ENCODE measurements at regions not wholly inside any gene's neighbourhood (a gene's known extent, or its start where the extent isn't known, plus 50 kb on each side); places are given as distances from the start of the nearest gene placed in this dataset.

DNA sequence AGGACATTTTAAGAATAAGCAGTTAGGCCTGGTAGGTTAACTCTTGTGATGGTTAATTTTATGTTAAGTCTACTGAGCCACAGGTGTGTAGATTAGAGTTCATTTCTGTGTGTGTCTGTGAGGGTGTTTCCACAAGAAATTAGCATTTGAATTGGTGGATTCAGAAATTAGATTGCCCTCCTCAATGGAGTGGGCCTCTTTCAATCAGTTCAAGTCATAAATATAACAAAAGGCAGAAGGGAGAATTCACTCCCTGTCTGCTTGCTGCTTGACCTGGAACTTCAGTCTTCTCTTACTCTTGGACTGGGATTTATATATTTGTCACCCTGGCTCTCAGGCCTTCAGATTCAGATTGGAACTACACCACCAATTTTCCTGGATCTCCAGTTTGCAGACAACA, 55.3 kb upstream of the POM121L12 start:
- H3K27me3 Mint-ChIP-seq, result no peaks in the 10 kb centered on the region
- no peak overlapping the region for H3K27ac Mint-ChIP-seq
- no peak overlapping the region for H3K4me3 Mint-ChIP-seq
- DNase-seq, result no peak
- H3K36me3 Mint-ChIP-seq (ENCODE audit: insufficient read depth), result no peaks in the 10 kb centered on the region
- H3K4me1 Mint-ChIP-seq (ENCODE audit: low read depth in 2 of 2), result no peaks in the 10 kb centered on the region
- no peak for ATAC-seq (replicated peaks)
- peaks cover 8 to 17% of the 10 kb centered on the region in 2 donors for H3K9me3 Mint-ChIP-seq

DNA sequence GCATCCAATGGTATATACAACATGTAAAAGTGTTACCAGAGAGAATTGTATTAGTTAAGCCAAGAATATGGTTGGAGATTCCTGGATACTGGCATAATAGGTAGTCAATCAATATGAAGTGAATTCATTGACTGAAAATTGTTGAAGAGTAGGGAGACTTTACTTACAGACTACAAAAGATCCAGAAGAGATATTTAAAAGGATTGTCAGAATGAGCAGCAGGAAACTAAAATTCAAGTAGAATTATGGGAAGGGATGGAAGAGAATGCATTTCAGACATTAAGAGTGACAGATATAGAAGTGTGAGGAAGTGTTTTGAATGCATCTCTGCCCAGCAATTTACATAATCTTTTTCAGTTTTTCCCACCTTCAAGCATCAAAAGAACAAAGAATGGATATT, 62.3 kb upstream of the POM121L12 start:
- no peaks in the 10 kb centered on the region for H3K36me3 Mint-ChIP-seq (ENCODE audit: insufficient read depth)
- DNase-seq (no peak), ATAC-seq (replicated peaks) (no peak)
- no peaks in the 10 kb centered on the region for H3K4me1 Mint-ChIP-seq (ENCODE audit: low read depth in 2 of 2)
- H3K27ac Mint-ChIP-seq, result no peak overlapping the region
- no peak overlapping the region for H3K4me3 Mint-ChIP-seq
- no peaks in the 10 kb centered on the region for H3K27me3 Mint-ChIP-seq
- H3K9me3 Mint-ChIP-seq, result peaks cover 11 to 18% of the 10 kb centered on the region in 2 donors

DNA sequence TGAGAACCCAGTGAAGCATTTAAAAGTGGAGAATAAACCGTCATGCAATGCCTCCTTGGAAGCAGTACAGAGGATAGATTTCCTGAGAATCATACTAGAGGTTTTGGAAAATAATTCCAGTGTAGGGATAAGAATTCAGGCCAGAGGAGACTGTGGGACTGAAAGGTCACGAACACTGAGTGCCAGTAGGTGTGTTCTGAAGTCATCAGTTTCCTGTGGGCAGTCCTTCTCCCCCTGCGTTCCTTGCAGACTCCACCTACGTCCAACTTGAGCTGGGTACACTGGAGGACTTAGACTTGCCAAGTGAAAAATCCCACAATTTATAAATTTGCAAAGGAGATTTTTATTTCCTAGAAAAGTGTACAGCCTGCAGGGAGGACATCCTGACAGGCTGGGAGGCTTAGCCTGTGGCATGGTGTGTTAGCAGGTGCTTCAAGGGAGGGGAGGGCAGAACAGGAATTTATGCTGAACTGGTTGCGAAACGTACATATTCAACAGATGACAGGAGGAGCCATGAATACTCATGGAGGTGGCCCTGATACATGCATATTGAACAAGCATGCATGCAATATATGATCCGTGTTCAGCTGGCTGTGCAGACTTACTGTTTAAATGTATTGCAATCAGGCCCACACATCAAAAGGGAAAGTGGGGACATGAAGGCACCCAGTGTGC, 72.9 kb upstream of the POM121L12 start:
- Mint-ChIP-seq H3K9me3 (peaks cover 17 to 34% of the 10 kb centered on the region in 2 donors), H3K27me3 (no peaks in the 10 kb centered on the region), H3K4me1 (ENCODE audit: low read depth in 2 of 2) (no peaks in the 10 kb centered on the region), H3K27ac (no peak overlapping the region), H3K36me3 (ENCODE audit: insufficient read depth) (no peaks in the 10 kb centered on the region), H3K4me3 (no peak overlapping the region)
- DNase-seq (no peak), ATAC-seq (replicated peaks) (no peak)

DNA sequence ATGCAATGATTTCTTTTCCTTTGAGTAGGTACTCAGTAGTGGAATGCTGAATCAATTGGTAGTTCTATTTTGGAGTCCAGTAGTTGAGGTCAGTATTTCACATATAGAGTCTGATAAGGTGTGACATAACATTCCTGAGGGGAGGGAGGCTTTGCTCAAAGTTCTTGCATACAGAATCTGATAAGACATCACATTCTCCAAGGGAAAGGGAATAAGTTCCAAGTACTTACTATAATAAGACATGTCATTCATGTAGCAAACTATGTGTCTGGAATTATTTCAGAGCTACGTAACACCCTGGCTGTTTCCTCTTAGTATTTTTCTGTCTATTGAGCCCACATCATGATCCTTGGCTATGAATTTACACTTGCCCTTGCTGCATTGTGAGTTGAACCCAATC, 74.3 kb upstream of the POM121L12 start:
- Mint-ChIP-seq H3K4me1 (ENCODE audit: low read depth in 2 of 2) (no peaks in the 10 kb centered on the region), H3K36me3 (ENCODE audit: insufficient read depth) (no peaks in the 10 kb centered on the region), H3K4me3 (no peak overlapping the region), H3K27me3 (no peaks in the 10 kb centered on the region), H3K9me3 (peaks cover 21 to 44% of the 10 kb centered on the region in 2 donors), H3K27ac (no peak overlapping the region)
- DNase-seq, result no peak
- ATAC-seq (replicated peaks), result no peak

DNA sequence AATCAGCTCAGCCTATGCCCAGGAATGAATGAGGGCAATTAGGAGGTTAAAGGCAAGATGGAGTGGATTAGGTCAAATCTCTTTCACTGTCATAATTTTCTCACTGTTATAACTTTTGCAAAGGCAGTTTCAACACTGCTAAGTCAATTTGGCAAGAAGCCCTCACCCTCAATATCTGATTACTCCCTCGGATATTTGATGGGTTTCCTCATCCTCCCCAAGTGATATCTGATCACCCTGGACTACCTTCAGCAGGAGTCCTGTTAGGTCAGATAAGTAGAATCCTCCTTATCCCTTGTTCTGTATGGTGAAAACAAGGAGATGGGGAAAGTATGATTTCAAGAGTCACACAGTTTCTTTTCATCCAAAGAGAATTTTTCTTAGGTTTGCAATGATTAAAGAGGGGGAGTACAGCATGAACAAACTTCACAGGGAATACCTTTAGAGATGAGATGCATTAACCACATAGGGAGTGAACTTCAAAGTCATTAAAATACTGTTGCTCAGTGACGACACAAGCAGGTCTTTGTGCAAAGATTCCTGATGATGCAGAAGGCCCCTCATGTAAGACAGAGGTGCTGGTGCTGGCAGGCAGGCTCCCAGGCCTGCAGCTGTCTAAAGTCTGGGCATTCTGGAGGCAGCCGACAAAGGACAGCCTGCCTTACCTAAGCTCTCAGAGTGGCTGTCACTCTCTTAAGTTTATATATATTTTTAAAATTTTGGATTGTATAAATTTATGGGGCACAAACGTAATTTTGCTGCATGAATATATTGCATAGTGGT, 75.4 kb upstream of the POM121L12 start:
- Mint-ChIP-seq H3K9me3 (peaks cover 18 to 35% of the 10 kb centered on the region in 2 donors), H3K27me3 (no peaks in the 10 kb centered on the region), H3K4me3 (no peak overlapping the region), H3K27ac (no peak overlapping the region), H3K36me3 (ENCODE audit: insufficient read depth) (no peaks in the 10 kb centered on the region), H3K4me1 (ENCODE audit: low read depth in 2 of 2) (no peaks in the 10 kb centered on the region)
- ATAC-seq (replicated peaks) (no peak), DNase-seq (no peak)

DNA sequence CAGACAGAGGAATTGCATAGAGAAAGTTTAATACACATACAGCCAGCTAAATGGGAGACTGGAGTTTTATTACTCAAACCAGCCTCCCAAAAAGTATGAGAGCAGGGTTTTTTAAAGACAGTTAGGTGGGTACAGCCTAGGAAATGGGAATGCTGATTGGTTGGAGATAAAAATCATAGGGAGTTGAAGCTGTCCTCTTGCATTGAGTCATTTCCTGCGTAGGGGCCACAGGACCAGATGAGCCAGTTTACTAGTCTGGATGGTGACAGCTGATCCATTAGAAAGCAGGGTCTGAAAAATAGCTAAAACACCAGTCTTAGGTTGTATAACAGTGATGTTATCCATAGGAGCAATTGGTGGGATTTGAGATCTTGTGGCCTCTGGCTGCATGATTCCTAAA, 76.1 kb upstream of the POM121L12 start:
- Mint-ChIP-seq H3K27me3 (no peaks in the 10 kb centered on the region), H3K9me3 (peaks cover 17 to 35% of the 10 kb centered on the region in 2 donors), H3K27ac (no peak overlapping the region), H3K4me3 (no peak overlapping the region), H3K4me1 (ENCODE audit: low read depth in 2 of 2) (no peaks in the 10 kb centered on the region), H3K36me3 (ENCODE audit: insufficient read depth) (no peaks in the 10 kb centered on the region)
- no peak for ATAC-seq (replicated peaks)
- no peak for DNase-seq

DNA sequence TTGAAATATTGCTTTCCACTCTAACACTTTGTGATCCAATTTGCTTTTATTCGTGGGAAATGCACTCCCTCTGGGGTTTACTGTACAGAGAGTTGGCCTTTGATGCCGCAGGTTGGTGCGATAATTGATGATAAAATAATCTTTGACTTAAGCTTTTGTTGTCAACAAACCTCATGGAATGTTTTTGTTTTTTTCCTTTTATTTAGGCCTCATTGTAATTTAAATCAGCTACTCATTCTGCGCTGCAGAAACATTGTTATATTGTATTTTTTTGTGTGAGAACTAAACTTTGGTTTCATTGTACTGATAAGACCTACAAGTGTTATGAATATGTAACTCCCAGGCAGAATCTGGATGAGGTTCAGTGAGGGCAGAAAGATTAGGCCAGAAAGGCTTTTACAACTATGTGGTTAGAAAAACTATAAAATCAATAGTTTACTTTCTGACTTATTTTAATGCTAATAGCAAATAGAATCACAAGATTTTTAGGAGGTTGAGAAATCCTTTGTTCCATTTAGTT, 76.8 kb upstream of the POM121L12 start:
- no peak for ATAC-seq (replicated peaks)
- peaks cover 15 to 29% of the 10 kb centered on the region in 2 donors for H3K9me3 Mint-ChIP-seq
- DNase-seq, result no peak

DNA sequence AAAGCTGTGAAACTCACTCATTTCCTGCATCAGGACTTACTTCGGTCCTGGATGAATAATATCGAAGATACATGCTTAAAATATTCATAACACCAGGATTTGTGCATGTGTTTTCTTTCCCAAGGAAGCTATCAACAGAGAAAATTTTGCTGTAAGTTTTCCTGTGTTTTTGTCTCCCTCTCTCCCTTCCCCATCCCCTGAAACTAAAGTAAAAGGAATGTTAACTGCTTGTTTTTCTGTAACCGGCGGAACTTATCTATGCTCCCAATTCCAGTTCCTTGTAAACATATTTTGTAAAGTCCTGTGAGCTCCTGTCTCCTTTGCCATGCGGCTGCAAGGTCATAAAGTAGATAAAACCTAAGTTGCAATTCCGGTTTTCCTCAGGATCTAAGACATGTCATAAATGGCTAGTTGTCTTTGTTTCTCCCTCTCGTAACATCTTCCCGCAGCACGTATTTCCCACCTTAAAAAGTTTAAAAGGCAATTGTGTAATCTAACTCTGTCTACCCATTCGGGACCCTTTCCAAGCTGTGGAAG, 79.0 kb upstream of the POM121L12 start:
- ATAC-seq (replicated peaks), result no peak
- Mint-ChIP-seq H3K4me3 (no peak overlapping the region), H3K9me3 (peaks cover 14 to 25% of the 10 kb centered on the region in 2 donors), H3K27ac (no peak overlapping the region), H3K27me3 (no peaks in the 10 kb centered on the region), H3K36me3 (ENCODE audit: insufficient read depth) (no peaks in the 10 kb centered on the region), H3K4me1 (ENCODE audit: low read depth in 2 of 2) (no peaks in the 10 kb centered on the region)
- no peak for DNase-seq

More for the DNA sequence above, 76.8 kb upstream of the POM121L12 start:
- Mint-ChIP-seq H3K36me3 (ENCODE audit: insufficient read depth) (no peaks in the 10 kb centered on the region), H3K27me3 (no peaks in the 10 kb centered on the region), H3K27ac (no peak overlapping the region), H3K4me1 (ENCODE audit: low read depth in 2 of 2) (no peaks in the 10 kb centered on the region), H3K4me3 (no peak overlapping the region)

DNA sequence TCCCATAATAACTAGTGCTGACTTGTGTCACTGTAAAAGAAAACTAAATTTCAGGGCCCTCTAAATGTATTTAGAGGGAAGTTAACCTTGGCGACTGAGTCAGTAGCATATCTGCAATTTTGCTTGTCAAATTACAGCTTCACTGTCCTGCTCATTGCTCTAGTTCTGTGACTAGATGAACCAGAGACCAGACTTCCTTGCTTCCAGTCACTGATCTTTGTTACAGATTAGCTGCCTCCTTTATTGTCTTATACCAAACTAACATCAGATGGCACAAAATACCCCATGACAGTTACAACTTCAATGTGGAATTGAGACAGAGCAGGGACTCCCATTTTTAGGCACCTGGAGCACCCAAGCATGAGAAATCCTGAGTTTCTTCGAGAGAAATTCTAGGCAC, 79.9 kb upstream of the POM121L12 start:
- Mint-ChIP-seq H3K4me1 (ENCODE audit: low read depth in 2 of 2) (no peaks in the 10 kb centered on the region), H3K9me3 (peaks cover 12 to 19% of the 10 kb centered on the region in 2 donors), H3K27me3 (no peaks in the 10 kb centered on the region), H3K27ac (no peak overlapping the region), H3K4me3 (no peak overlapping the region), H3K36me3 (ENCODE audit: insufficient read depth) (no peaks in the 10 kb centered on the region)
- ATAC-seq (replicated peaks) (no peak), DNase-seq (no peak)

DNA sequence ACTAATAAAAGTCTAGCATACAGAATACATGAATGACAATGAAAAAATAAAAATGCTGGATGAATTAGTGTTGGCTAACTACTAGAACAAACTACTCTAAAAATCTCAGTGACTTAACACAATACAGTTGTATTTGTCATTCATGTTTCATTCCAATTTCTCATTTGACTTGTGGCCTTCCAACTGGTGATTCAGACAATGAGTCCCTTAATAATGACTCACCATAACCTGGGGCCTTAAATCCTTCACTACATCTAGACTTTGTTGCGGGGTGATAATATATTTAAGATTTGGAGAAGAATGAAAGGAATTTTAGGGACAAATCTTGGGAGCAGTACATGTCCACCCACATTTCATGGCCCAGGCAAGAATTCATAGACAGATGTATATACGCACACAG, 90.5 kb upstream of the POM121L12 start:
- DNase-seq (no peak), ATAC-seq (replicated peaks) (no peak)
- no peak overlapping the region for H3K27ac Mint-ChIP-seq
- peaks cover 3 to 12% of the 10 kb centered on the region in 2 donors for H3K9me3 Mint-ChIP-seq
- no peaks in the 10 kb centered on the region for H3K36me3 Mint-ChIP-seq (ENCODE audit: insufficient read depth)
- H3K4me3 Mint-ChIP-seq, result no peak overlapping the region
- no peaks in the 10 kb centered on the region for H3K27me3 Mint-ChIP-seq
- no peaks in the 10 kb centered on the region for H3K4me1 Mint-ChIP-seq (ENCODE audit: low read depth in 2 of 2)

DNA sequence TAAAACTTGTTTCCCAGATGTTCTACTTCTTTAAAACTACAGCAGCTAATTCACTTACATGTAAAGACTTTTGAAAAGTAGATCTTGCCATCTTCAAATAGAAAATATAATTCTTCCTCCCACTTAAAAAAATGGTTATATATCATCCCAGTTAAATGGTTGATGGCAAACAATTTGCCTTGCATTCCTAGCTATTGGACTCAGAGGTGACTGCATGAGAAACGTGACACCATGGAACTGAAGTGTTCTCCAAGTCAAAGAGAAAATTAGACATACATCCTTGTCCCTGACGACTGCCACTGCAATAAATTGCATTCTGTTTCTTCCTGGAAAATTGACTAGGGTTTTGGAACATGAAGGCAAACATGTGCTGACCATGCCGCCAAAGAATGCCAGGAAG, 95.0 kb upstream of the POM121L12 start:
- DNase-seq, result no peak
- ATAC-seq (replicated peaks), result no peak
- H3K27ac Mint-ChIP-seq, result no peak overlapping the region
- no peak overlapping the region for H3K4me3 Mint-ChIP-seq
- H3K4me1 Mint-ChIP-seq (ENCODE audit: low read depth in 2 of 2), result no peaks in the 10 kb centered on the region
- no peaks in the 10 kb centered on the region for H3K36me3 Mint-ChIP-seq (ENCODE audit: insufficient read depth)
- H3K27me3 Mint-ChIP-seq, result no peaks in the 10 kb centered on the region
- H3K9me3 Mint-ChIP-seq, result peaks cover 0 to 5% of the 10 kb centered on the region in 2 donors

DNA sequence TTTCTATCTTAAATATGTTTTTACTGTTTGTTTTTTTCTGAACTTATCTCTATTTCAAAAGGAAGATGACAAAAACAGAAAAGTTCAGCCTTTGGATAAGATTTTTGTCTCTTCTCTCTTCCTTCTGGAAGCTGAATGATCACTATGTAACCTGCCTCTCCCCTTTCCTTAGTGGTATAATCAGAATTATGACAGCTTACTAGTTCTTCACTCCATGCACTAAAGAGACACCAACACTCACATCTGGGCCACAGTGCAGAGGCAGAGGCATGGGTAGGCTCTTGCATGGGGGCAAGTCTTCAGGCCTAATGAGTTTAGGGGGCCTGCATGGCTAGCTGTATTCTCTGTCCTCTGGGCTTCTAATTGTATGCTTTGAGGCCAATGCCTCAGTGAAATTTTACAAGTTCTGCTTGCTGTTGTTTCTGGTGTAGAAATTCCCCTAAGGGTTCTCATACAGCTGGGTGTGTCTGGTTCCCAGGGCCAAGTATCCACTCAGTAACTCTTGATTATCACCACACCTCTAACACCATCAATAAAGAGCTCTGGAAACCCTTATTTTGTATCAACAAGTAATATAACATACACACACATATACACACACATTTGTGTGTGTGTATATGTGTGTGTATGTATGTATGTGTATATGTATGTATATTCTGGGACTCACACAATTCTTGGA, 96.8 kb upstream of the POM121L12 start:
- H3K4me3 Mint-ChIP-seq, result no peak overlapping the region
- H3K9me3 Mint-ChIP-seq, result peaks cover 9 to 12% of the 10 kb centered on the region in 2 donors
- H3K27me3 Mint-ChIP-seq, result no peaks in the 10 kb centered on the region
- H3K36me3 Mint-ChIP-seq (ENCODE audit: insufficient read depth), result no peaks in the 10 kb centered on the region
- no peak for DNase-seq
- no peaks in the 10 kb centered on the region for H3K4me1 Mint-ChIP-seq (ENCODE audit: low read depth in 2 of 2)
- ATAC-seq (replicated peaks), result no peak
- no peak overlapping the region for H3K27ac Mint-ChIP-seq

DNA sequence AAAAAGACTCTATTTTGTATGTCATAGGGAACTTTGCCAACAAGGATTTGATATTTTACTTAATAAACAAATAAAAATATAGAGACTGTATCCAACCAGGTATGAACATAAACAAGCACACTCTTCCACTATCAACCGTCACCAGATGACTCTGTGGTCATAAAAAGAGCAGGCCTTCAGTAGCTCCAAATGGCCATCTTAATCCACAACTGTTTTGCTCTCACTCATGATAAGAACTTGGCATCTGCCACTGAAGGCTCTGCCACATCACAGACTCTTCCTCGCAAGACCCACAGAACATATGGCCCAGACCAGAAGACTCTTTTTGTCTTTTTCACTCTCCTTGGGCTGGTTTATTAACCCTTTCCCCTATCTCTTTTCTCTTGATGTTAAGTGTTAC, 98.7 kb upstream of the POM121L12 start:
- Mint-ChIP-seq H3K4me3 (no peak overlapping the region), H3K27ac (no peak overlapping the region), H3K27me3 (no peaks in the 10 kb centered on the region), H3K4me1 (ENCODE audit: low read depth in 2 of 2) (no peaks in the 10 kb centered on the region), H3K9me3 (peaks cover 15 to 16% of the 10 kb centered on the region in 2 donors), H3K36me3 (ENCODE audit: insufficient read depth) (no peaks in the 10 kb centered on the region)
- ATAC-seq (replicated peaks) (no peak), DNase-seq (no peak)
